NCI-H82 treated with DMSO at 0.1 percent for 48 hours (cell line): ENCODE measurements at regions not wholly inside any gene's neighbourhood (a gene's known extent, or its start where the extent isn't known, plus 50 kb on each side); places are given as distances from the start of the nearest gene placed in this dataset.
"Not testable (repeated sequence)": the region's sequence is repeated elsewhere in the genome, so short reads cannot be mapped to it uniquely, and the experiment has no call there.

ENCODE experiments used
- DNase-seq: peaks from one replicate; lab custom pipeline; 2025; ENCODE audit not compliant: unreplicated experiment; lab: John Stamatoyannopoulos, UW

- no peak for DNase-seq
These were observed 385.2 kb upstream of the FAT1 start for GRCh38 chr4:187108845-187109244.

- DNase-seq: no peak
These were observed 386.0 kb upstream of the FAT1 start for GRCh38 chr4:187109636-187110035.

- DNase-seq: no peak
These were observed 394.5 kb upstream of the FAT1 start for GRCh38 chr4:187118166-187118565.

GRCh38 chr4:187118602-187119120 lies 395.0 kb upstream of the FAT1 start:
- no peak for DNase-seq

- DNase-seq: no peak
These were observed 400.7 kb upstream of the FAT1 start for GRCh38 chr4:187124331-187124730.

GRCh38 chr4:187125062-187125461 lies 401.4 kb upstream of the FAT1 start:
- no peak for DNase-seq

- no peak for DNase-seq
These were observed 403.8 kb upstream of the FAT1 start for GRCh38 chr4:187127456-187127855.

- DNase-seq: no peak
These were observed 404.6 kb upstream of the FAT1 start for GRCh38 chr4:187128222-187128621.

- DNase-seq: no peak
These were observed 405.3 kb upstream of the FAT1 start for GRCh38 chr4:187128976-187129375.

GRCh38 chr4:187131826-187132225 lies 408.2 kb upstream of the FAT1 start:
- not testable (repeated sequence) for DNase-seq

GRCh38 chr4:187135878-187136277 lies 412.2 kb upstream of the FAT1 start:
- DNase-seq: no peak

GRCh38 chr4:187139141-187139540 lies 415.5 kb upstream of the FAT1 start:
- no peak for DNase-seq

- DNase-seq: no peak
These were observed 417.4 kb upstream of the FAT1 start for GRCh38 chr4:187141101-187141500.

GRCh38 chr4:187149229-187149945 lies 425.7 kb upstream of the FAT1 start:
- DNase-seq: no peak

- DNase-seq: no peak
These were observed 433.8 kb upstream of the FAT1 start for GRCh38 chr4:187157380-187157958.

GRCh38 chr4:187158003-187158402 lies 434.3 kb upstream of the FAT1 start:
- DNase-seq: no peak

- no peak for DNase-seq
These were observed 436.8 kb upstream of the FAT1 start for GRCh38 chr4:187160486-187160885.

- no peak for DNase-seq
These were observed 443.3 kb upstream of the FAT1 start for GRCh38 chr4:187166886-187167512.

- DNase-seq: no peak
These were observed 448.2 kb upstream of the FAT1 start for GRCh38 chr4:187171706-187172339.

- no peak for DNase-seq
These were observed 448.7 kb upstream of the FAT1 start for GRCh38 chr4:187172340-187172761.

GRCh38 chr4:187174749-187175148 lies 451.1 kb upstream of the FAT1 start:
- no peak for DNase-seq

GRCh38 chr4:187175197-187175596 lies 451.5 kb upstream of the FAT1 start:
- DNase-seq: no peak
